Epithelial cell of prostate (primary cell): ENCODE measurements at regions not wholly inside any gene's neighbourhood (a gene's known extent, or its start where the extent isn't known, plus 50 kb on each side); places are given as distances from the start of the nearest gene placed in this dataset.
"Not testable (repeated sequence)": the region's sequence is repeated elsewhere in the genome, so short reads cannot be mapped to it uniquely, and the experiment has no call there.

Experiments
- DNase-seq: peaks from one replicate; pipeline ENCODE4 v3.0.0-alpha.2; 2011; ENCODE audit warnings: low read depth, low spot score
- H3K27ac ChIP-seq: fragments of 450-650 bp; 2 replicates; pipeline ENCODE4 v1.5.1; 2017; ENCODE audit warnings: mild to moderate bottlenecking

GRCh38 chr6:85360794-85361642 is 88.9 kb upstream of the NT5E start:
- peak; percentile 93 for DNase-seq
- H3K27ac ChIP-seq: peak overlapping the region; percentile 79

DNA sequence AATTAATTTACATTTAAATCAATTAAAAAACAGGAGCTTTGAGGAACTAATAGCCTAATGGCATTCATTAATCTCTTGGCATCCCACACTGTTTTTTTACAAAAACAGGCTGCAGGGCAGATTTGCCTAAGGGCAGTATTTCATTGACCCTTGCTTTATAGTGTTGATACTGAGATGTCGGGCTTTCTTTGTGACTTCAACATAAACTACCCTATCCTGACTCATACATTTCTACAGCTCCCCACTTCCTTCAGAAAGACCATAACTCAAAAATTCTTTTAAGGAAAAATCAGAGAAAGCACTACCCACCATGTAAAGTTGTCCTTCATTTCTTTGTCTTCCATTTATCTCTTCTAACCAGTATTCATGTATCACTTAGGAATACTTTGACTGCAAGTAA is 92.2 kb upstream of the NT5E start:
- DNase-seq: no peak
- no peak overlapping the region for H3K27ac ChIP-seq

GRCh38 chr6:85356743-85357142 is 93.1 kb upstream of the NT5E start:
- DNase-seq, H3K27ac ChIP-seq: not testable (repeated sequence)

DNA sequence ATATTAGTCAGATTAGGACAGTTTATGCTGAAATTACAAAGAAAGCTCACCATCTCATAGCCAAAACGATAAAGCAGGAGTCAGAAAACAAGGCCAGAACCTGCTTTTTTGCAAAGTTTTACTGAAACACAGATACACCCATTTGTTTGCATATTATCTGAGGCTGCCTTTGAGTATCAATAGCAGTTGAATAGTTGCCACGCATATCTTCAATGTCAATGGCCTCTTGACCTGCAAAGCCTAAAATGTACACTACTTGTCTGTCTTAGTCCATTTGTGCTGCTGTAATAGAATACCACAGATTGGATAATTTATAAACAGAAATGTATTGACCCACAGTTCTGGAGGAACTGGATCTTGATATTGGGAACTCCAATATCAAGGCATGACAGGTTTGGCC is 94.1 kb upstream of the NT5E start:
- no peak overlapping the region for H3K27ac ChIP-seq
- no peak for DNase-seq

DNA sequence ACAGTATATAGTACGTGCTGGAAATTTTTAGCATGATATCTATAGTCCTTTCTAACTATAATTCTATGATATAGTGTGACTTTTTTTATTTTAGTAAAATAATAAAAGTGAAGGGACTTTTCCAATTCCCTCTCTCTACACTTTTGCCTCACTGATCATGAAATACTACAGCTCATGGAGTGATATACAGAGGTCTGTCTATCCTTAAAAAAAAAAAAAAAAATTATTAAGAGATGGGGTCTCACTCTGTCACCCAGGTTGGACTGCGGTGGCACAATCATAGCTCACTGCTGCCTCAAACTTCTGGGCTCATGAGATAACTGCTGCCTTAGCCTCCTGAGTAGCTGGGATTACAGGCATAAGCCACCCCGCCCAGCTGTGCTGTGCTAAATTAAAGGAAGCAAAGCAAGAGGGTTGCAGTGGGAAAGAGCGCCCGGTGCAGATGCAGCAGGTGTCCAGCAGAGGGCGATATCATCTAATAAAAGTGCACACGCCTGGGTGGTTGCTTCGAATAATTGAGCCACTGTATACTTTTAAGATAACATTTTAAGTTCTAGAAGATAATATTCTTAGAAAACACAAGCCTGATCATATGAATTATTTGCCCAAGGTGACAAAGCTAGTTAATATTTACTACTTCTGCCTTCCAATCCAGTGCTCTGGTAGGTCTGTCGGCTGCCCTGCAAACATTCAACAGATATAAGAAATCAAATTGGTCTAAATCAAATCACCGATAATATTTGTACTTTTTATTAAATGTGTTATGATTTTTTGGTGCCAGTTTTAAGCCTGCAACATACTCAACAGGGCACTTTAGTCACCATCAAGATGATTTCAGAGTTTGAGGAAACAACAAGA is 94.9 kb upstream of the NT5E start:
- no peak overlapping the region for H3K27ac ChIP-seq
- no peak for DNase-seq

- DNase-seq: no peak
- H3K27ac ChIP-seq: no peak overlapping the region
These were observed 96.9 kb upstream of the NT5E start for GRCh38 chr6:85353012-85353411.

DNA sequence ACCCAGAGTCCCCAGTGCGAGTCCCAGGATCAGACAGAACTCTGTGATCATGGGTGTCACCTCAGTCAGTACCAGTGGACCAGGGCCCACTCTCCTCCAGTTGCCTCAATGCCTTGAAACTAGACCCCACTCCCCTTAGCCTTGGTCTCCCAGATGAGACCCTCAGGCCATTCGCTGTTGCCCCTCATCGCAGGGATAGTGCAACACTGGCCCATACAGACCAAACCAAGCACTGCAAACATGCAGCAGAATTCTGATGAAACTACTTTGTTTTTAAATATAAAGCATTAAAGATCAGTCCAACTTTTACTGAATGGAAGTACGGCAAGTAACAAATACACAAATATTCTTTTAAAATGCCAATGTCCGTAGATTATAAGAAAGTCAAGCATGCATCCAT is 101.2 kb upstream of the NT5E start:
- no peak for DNase-seq
- H3K27ac ChIP-seq: no peak overlapping the region

DNA sequence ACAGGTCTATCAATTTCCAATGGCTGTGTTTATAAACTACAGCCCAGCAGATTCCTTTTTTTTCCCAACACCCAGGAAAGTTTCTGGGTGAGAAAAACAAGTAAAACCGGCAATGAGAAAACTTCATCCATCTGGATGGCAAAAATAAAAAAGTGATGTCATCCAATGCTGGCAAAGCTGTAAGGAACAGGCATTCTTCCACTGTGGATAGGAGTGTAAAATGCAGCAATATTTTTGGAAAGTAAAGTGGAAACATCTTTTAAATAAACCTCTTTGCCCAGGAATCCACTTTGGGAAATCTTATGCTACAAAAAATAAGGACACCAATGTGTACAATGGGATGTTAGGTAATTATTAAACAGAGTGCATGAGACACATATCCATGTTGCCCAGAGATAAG is 102.1 kb upstream of the NT5E start:
- H3K27ac ChIP-seq: no peak overlapping the region
- DNase-seq: no peak

DNA sequence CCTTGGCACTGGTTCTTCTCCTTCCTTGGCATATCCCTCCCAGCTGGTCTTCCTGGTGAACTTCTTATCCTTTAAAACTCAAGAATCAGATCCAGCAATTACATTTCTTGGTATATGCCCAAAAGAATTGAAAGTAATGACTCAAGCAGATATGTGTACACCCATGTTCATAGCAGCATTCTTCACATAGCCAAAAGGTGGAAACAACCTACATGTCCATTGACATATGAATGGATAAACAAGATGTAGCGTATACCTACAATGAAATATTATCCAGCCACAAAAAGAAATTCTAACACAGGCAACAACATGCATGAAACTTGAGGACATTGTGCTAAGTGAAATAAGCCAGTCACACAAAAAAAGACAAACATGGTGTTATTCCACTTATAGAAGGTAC is 103.7 kb upstream of the NT5E start:
- H3K27ac ChIP-seq: peak overlapping the region; percentile 87
- peak; percentile 45 for DNase-seq

- peak overlapping the region; percentile 87 for H3K27ac ChIP-seq
- peak; percentile 88 for DNase-seq
These were observed 104.9 kb upstream of the NT5E start for GRCh38 chr6:85344996-85345395.

GRCh38 chr6:85343428-85343827 is 106.5 kb upstream of the NT5E start:
- DNase-seq: no peak

GRCh38 chr6:85329196-85329595 is 120.7 kb upstream of the NT5E start:
- H3K27ac ChIP-seq: no peak overlapping the region
- no peak for DNase-seq

More at GRCh38 chr6:85343428-85343827, 106.5 kb upstream of the NT5E start:
- no peak overlapping the region for H3K27ac ChIP-seq

DNA sequence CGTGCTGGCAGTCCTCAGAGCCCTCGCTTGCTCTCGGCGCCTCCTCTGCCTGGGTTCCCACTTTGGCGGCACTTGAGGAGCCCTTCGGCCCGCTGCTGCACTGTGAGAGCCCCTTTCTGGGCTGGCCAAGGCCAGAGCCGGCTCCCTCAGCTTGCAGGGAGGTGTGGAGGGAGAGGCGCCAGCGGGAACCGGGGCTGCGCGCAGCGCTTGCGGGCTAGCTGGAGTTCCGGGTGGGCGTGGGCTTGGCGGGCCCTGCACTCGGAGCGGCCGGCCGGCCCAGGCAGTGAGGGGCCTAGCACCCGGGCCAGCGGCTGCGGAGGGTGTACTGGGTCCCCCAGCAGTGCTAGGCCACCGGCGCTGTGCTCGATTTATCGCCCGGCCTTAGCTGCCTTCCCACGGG is 124.1 kb upstream of the NT5E start:
- not testable (repeated sequence) for H3K27ac ChIP-seq, DNase-seq

DNA sequence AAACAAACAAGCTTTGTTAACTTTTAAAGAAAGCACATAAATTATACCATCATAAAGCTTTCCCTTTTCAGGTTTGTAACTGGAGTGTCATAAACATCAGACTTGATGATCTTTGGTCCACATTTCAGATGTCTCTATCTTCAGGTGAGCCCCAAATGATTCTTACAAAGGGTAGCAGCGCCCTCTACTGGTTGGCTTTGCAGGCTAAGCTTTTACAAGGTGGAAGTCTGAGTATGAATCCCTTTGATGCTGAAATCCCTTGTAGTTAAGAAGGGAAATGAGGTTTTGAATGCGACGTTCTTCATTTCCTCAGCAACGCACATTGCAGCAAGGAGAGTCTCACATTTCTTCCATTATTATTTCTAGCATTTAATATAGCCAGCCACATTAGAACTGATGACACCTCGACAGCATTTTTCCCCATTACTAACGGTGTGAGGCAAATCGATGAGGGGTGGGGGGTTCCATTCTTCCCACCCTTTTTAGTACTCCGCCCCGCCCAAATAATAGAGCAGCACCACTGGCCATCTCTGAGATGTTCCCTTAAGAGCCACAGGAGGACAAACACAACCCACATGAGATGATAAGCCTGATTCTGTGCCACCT is 126.3 kb upstream of the NT5E start:
- H3K27ac ChIP-seq: no peak overlapping the region
- DNase-seq: no peak

DNA sequence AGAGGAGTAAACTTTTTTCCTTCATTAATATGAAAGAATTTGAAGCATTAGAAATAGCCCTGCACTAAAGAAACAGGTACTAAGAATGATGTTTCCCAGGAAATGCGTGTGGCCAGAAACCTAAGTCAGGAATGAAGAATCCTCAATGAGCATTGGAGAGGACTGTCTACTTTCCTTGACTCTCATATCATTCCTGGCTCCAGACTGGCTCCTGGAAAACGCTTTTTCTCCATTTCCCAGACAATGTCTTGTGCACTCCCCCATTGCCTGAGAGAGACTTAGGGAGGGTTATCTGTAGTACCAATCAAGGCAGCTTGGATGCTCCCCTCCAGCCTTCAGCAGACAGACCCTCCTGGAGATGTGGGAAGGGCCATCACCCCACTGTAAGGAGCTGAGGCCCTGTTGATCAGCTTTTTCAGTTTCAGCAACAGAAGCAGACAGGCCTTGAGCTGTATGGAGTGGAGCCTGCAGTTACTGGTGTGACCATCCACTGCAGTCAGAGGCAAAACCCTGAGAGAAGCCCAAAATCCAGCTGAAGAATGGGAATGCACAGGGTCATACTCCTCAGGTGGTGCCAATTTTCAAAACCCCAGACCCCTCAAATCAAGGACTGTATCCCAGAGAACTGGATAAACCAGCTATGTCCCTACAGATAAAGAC is 127.3 kb upstream of the NT5E start:
- DNase-seq: no peak
- H3K27ac ChIP-seq: no peak overlapping the region

- DNase-seq: no peak
- no peak overlapping the region for H3K27ac ChIP-seq
These were observed 128.0 kb upstream of the NT5E start for GRCh38 chr6:85321906-85322305.

- DNase-seq: no peak
- H3K27ac ChIP-seq: no peak overlapping the region
These were observed 135.3 kb upstream of the NT5E start for GRCh38 chr6:85314586-85314985.

DNA sequence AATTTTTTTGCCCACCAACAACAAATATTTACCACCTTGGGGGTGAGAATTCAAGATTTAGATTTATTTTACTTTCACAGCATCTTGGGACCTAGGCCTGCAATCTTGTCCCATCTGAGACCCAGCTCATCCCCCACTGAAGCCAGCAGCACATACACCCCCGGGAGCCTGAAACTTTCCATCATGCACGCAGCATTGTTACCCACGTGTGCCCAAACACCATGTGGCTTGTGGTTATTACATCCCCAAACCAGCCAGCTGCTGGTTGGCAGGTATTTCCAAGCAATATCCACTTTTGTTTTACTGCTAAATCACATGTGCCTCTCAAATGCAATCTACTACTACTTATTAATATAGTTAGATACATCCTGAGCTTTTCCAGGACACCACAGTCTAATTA is 149.3 kb upstream of the NT5E start:
- H3K27ac ChIP-seq: no peak overlapping the region
- DNase-seq: no peak

- DNase-seq: peak; percentile 22
- no peak overlapping the region for H3K27ac ChIP-seq
These were observed 151.3 kb upstream of the NT5E start for GRCh38 chr6:85298553-85298952.

GRCh38 chr6:85291326-85291725 is 158.6 kb upstream of the NT5E start:
- no peak overlapping the region for H3K27ac ChIP-seq

More at GRCh38 chr6:85291326-85291725, 158.6 kb upstream of the NT5E start:
- no peak for DNase-seq
